ENCODE measurements at regions not wholly inside any gene's neighbourhood (a gene's known extent, or its start where the extent isn't known, plus 50 kb on each side); places are given as distances from the start of the nearest gene placed in this dataset.

DNA sequence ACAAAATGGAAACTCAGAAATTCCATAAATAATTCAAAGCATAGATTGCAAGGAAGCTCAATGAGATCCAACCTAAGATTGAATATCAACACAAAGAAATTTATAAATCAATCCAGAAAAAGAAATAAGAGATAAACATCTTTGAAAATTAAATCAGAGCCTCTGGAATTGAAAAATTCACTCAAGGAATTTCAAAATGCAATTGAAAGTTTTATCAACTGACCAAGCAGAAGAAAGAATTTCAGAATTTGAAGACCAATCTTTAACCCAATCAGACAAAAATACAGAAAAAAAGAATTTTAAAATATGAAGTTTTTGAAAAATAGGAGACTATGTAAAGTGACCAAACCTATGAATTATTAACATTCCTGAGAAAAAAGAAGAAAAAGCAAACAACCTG, 134.1 kb downstream of the GASK1B start:
- TF ChIP-seq, protein P1, sequence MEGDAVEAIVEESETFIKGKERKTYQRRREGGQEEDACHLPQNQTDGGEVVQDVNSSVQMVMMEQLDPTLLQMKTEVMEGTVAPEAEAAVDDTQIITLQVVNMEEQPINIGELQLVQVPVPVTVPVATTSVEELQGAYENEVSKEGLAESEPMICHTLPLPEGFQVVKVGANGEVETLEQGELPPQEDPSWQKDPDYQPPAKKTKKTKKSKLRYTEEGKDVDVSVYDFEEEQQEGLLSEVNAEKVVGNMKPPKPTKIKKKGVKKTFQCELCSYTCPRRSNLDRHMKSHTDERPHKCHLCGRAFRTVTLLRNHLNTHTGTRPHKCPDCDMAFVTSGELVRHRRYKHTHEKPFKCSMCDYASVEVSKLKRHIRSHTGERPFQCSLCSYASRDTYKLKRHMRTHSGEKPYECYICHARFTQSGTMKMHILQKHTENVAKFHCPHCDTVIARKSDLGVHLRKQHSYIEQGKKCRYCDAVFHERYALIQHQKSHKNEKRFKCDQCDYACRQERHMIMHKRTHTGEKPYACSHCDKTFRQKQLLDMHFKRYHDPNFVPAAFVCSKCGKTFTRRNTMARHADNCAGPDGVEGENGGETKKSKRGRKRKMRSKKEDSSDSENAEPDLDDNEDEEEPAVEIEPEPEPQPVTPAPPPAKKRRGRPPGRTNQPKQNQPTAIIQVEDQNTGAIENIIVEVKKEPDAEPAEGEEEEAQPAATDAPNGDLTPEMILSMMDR (conservative IDR thresholded peaks at IDR 0.05 in 1 of 2, IDR thresholded peaks at IDR 0.05 in 1 of 2; ENCODE audit: extremely low read depth in 1 of 2, insufficient read depth in 1 of 2, low read depth in 1 of 2, low read length in 2 of 2): no peak
- TF ChIP-seq EZH2 (IDR thresholded peaks at IDR 0.05; ENCODE audit: borderline replicate concordance, low read length): no peak

Data from mammary epithelial cell (primary cell).